GM19238 (cell line): ENCODE measurements at regions not wholly inside any gene's neighbourhood (a gene's known extent, or its start where the extent isn't known, plus 50 kb on each side); places are given as distances from the start of the nearest gene placed in this dataset.
"Not testable (repeated sequence)": the region's sequence is repeated elsewhere in the genome, so short reads cannot be mapped to it uniquely, and the experiment has no call there.

Experiments used
- DNase-seq: peaks from one replicate; pipeline ENCODE4 v3.0.0; 2011; ENCODE audit warnings: low spot score; ENCODE audit not compliant: insufficient read length

DNA sequence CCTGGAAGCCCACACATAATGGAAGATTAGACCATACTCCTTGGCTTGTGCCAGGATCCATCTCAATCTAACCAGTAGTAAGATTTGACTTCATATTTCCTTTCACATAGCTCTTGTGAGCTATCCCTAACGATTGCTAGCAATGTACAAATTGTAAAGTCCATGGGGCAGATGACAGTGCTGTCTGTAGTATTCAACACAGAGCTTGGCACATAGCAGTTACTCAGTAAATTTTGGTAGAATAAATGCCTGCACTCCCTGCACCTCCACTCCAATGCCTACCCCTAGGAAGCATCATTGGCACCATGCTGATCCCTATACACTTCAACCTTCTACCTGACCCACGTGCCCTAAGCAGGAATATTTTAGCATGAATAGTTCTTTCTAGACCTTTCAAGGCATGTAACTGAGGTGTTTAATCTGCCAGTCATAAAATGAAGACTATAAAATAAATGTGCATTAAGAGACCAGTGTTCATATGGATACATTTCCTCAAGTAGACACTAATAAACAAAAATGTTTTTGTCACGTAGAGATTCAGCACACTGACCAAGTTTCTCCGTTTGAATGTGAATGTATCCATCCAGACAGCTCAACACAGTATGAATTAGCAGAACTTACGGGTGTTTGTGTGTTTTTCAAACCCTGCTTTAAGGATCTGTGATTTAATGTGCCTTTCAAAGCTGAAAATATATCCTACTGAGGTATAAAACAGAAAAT is 98.8 kb downstream of the BMP4 start:
- DNase-seq, result no peak

DNA sequence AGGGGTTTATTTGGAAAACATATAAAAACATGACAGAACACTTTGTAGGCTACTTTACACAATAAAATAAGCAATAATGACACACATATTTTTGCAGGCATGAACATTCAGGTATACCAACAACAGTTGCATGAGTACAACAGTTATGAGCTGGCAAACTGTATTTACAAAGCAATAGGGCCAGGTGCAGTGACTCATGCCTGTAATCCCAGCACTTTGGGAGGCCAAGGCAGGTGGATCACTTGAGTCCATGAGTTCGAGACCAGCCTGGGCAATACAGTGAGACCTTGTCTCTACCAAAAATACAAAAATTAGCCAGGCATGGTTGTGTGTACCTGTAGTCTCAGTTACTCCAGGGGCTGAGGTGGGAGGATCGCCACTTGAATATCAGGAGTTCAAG is 101.1 kb downstream of the BMP4 start:
- DNase-seq, result no peak

DNA sequence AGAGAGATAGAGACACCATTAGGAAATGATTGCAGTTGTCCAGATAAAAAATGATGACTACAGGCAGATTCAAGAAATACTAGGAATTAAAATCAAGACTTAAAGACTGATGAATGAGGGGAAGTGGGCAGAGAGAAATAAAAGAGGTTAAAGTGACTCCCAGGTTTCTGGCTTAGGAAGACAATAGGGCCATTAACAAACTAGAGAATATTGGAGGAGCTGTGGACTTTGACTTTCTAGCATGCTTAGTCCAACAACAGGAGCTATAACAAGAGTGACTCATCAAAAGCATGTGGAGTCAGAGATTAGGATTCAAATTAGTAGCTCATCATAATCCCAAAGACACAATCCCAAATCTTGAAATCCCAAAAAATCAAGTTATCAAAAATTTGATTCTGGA is 101.5 kb downstream of the BMP4 start:
- DNase-seq, result no peak

DNA sequence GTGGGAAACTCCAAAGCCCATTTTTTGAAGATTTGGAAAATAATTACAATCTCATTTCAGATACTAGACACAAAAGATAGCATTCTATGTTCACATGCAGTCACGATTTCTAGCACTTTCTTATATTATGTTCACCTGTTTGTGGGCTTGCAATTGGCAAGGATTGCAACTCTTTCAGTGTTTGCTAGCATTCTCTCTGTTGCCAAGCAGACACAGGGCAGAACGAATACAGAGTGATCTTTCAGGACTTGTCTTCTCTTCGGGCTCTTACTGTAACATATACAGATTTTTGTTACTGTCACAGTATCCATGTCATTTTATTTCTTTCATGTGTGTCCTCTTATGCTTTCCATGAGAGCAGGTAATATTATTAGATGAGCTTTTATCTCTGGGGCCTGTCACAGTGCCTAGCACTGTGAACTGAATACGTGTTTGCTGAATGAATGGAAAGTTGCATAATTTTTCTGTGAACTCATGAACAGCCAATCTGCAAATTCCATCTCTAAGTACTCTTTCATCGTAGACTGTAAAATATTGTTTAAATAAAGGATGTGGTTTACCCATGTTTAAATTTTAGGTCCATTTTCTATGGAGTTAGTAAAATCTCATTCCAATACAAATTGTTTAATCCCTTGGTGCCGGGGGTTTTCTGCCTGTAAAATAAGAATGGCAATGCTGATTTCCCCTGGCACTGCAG is 105.1 kb downstream of the BMP4 start:
- no peak for DNase-seq

DNA sequence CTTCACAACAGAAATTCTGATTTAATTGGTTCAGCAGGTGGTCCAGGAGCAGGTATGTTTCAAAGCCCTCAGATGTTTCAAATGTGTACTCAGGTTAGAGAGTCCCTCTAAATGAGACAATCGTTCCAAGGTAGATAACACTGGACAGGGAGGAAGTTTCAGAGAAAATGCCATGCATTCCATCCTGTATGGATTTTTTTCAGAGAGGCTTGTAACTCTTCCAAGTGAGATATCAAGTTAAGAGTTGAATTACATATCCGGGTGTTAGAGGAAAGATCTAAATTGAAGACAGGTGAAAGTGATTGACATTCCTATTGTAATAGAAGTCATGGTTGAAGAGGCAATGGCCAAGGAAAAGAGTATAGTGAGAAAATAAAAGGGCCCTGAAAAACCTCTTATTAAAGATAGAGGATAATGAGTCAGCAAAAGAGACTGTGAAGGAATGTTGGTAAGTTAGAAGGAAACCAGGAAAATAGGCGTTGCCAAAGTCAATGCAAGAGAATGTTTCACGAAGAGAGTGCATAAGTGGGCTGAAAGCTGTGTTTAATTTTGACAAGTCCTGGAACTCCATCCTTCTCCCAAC is 105.8 kb downstream of the BMP4 start:
- DNase-seq, result no peak

DNA sequence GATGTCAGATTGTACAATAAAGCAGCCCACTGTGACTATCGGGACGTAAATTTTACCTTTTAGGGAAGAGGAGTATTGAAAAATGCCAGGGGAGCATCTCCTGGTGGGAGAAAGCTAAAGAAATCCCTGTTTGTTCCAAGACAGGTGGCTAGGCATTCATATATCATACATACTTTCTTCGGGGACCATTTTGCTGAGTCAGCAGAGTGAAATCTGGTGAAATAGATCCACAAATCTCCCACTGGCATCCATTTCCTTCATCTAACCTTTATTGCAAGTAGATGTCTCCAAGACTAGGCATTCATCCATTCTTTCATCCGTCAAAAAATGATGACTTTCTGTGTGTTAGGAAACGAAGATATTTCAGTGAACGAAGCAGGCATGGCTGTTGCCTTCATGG is 107.1 kb downstream of the BMP4 start:
- no peak for DNase-seq

DNA sequence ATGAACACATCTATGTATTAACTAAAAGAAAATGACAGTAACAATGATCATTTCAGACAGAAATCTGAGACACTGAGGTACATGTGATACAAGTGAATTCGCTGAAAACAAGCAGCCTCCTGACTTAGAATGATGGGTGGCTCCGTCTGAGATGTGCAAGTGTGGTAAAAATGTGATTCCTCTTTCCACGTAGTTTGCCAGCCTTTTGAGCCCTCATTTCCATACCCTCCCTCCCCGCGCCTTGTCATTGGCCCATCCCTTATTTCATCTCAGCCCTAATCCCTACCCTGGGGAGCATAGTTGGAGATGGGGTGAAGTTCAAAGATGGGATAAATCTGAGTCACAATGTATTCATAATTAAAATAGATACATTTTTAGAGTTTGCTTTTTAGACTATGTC is 107.8 kb downstream of the BMP4 start:
- DNase-seq, result no peak

DNA sequence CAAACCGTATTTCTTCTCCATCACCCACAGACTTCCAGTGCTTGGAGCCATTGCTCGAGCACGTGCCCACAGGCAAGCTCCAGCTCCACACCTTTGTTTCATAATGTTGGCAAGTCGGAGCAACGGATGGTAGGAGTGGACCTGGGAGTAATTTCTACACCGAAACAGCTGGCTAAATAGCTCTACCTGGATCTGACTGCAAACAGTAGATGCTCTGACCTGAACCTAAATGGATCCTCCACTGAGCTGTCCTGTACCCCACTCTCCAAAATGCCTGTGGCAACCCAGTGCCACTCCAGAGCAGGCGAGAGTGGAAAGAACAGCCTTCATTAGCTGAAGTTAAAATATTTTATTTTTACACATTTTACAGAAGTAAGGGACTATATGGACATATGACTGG is 108.7 kb downstream of the BMP4 start:
- no peak for DNase-seq

DNA sequence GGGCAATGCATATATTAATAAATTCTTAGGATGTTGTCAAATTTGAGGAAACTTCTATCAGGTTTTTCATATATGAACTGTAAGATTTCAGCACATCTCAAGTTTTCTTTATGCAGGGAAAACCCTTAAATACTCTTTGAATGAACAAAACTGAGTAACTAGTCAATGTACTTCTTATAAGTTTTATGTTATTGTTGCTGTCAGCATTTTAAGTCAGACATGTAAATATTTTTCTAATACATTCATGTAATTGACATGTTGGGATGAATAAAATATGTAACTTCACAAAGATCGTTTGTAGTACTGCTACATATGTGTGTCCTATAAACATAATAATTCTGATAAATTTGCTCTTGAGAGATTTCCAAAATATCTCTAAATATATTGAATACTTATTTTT is 109.6 kb downstream of the BMP4 start:
- DNase-seq, result no peak

DNA sequence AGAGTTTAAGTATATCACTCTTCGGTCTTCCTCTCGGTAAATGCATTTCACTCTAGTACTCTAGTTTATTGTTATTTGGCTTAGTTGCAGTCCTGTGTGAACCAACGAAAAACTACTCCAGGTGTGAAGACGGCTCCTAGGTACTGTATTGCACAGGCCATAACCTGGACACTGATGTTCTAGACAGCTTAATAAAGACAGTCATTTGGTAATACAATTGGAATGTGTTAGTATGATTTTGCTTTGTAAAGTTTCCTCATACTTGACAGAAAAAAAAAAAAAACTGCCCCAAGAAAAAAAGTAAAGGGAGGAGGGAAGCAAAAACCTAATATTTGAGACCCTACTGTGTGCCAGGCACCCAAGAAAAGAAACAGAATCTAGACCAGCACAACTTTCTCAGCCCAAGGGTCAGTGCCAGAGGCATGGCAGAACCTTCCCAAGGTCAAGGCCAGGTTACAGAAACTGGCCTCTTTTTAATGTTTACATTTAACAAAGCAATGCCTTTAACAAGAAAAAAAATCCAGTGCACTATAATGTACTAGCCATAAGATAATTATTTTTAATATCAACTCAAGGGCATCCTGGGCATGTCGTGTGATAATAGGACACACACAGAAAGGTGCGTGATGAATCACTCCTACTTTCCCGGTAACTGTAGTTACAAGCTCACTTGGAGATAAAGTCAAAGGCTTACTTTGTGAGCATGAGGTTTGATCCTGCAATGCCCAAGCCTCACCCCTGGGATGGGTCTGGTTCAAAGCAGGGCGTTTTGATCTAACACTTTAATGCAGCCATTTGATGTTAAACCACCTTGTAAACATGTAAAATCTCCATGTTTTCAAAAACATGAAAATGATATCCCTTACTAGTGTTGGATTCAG is 110.6 kb downstream of the BMP4 start:
- DNase-seq, result no peak

DNA sequence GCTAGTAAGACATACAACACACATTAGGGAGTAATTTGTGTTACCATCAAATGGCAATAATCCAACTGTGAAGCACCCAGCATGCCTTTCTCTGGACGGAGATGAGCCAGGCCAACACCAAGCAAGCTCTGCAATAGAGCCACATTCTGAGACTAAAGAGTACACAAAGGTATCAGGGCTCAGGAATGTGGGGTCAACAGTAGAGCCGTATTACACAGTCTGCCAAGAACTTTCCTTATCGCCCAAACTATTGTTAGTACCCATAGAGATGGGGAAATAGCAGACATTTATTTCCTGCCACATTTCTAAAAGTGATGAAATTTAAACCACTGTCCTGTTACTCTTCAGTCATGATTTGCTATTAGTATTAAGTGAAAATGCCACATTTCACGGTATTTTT is 113.7 kb downstream of the BMP4 start:
- DNase-seq, result no peak

DNA sequence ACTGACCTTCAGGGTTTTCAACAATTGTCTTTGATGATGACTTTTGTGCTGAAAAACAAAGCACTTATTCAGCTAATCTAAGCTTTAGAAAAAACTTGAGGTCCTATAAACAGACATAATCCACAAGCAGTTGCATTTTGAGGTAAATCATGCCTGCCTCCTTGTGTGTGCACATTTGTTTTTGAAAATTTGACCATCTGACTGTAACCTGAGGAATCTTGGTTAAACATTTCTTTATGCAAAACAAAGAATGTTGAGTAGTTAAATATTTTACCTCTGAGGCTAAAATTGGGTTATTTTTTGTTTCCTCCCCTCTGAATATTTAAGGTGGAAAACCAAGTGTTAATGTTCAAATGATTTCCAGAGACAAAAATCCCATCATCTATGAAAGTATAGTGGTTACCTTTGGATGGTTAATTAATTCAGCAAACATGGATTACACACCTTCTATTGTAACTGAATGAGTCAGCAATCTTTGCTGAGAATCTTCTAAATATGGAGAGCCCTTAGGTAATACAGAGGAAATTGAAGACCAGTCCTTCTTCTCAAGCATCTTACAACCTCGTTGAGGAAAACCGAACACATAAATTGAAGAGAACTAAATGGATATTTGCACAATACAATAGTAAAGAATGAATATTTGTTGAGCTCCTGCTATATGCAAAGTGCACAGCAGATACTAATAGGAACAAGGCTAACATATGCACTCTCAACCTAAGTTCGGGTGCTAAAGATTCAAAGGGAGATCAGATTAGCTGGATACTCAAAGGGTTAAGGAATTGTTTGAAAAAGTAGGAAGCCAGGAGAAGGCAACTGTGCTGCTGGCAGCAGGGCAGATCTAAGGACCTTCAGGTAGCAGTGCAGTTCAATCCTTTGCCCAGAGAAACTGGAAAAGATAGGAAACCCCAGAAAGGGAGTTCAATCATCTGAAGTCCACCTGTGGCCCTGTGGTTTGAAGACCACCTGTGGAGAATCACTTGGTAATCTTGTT is 115.2 kb downstream of the BMP4 start:
- DNase-seq, result no peak

DNA sequence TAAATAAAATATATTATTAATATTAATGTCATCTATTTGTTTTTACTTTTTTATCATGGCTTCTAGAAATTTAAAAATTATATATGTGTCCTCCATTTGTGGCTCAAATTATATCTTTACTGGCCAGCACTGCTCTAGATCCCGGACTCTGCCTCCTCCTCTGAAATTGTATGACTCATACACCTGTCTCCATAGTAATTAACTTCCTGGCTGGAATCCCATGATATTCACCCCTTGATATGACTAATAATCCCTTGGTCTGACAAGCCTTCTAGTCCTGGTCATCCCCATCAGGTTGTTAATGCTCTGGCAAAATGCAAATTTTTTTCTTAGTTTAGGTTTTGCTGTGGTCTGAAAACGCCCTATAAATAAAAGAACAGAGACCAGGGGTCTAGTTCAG is 116.2 kb downstream of the BMP4 start:
- DNase-seq, result no peak

DNA sequence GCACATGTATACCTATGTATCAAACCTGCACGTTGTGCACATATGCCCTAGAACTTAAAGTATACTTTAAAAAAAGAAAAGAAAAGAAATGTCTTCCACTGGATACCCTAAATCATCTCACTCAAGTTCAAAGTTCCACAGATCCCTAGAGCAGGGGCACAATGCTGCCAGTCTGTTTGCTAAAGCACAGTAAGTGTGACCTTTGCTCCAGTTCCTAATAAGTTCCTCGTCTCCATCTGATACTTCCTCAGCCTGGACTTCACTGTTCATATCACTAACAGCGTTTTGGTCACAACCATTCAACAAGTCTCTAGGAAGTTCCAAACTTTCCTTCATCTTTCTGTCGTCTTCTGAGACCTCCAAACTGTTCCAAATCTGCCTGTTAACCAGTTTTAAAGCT is 118.3 kb downstream of the BMP4 start:
- DNase-seq, result no peak

DNA sequence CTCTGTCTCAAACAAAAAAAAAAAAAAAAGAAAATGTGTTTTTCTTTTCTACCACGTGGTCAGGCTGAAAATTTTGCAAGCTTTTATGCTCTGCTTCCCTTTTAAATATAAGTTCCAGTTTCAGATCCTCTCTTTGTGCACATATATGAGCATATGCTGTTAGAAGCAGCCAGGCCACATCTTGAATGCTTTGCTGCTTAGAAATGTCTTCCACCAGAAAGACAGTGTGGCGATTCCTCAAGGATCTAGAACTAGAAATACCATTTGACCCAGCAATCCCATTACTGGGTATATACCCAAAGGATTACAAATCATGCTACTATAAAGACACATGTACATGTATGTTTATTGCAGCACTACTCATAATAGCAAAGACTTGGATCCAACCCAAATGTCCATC is 119.0 kb downstream of the BMP4 start:
- not testable (repeated sequence) for DNase-seq

DNA sequence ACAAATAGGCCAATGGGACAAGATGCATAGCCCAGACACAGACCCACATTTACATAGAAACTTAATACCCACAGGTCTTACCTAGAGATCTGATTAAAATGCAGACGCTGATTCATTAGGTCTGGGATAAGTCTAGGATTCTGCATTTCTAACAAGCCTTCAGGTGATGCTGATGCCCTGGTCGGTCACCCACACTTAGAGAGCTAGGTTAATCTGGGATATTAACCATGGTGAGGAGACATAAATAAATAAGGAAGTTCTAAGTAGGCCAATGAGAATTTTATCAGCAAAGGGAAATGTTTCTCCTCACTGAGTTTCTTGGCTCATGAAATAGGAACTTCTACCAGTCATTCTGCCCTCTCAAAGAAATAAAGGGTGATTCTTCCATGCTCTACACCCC is 120.1 kb downstream of the BMP4 start:
- no peak for DNase-seq

DNA sequence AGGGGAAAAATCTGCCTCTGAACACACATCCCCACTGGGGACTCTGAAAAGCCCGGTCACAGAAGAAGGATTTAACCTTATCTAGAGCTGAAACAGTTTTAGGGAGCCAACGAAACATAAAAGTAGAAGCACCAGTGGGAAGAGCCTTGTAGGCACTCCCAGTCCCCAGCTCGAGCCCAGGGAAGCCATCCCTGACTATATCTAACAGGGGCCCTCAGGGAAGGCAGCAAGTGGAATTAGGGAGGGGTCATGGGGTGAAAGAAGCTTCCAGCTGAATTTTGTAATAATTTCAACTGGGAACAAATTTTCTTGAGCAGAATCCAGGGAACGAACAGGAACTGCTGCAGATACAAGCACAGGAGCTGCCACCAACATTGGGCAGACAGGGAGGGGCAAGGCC is 127.8 kb downstream of the BMP4 start:
- no peak for DNase-seq

DNA sequence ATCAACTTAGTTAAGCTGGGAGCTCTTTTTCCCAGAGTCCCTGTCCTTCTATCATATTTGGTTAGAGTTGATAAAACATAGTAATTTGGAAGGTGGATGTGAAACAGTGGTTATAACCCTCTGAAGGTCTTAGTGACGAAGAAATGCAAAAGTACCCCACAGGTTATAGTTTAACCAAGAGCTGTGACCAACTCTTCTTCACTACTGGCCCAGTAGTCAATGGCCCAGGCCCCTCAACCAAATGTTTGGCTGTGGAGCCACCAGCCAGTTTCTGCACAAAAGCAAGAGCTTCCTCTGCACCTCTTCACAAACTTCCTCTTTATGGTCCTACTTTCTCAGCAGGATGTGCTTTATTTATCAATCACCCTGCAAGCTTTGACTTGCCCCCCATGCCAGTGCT is 132.6 kb downstream of the BMP4 start:
- DNase-seq, result no peak

DNA sequence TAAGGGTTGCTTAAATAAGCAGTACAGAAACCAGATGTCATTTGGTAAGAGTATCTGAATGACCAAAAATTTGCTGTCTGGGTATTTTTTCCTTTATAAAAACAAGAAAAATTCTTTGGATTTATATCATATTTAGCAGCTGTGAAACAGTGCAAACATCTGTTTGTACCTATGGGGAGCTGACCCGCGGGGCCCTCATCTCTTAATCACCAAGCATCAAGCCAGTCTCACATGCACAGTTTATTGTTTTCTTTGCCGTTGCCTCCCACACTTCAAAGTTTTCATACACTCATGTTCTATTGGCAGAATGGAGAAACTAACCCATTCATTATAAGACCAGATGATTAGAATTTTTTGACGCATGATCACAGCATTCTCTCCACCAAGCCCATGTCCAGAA is 142.2 kb downstream of the BMP4 start:
- DNase-seq, result no peak

DNA sequence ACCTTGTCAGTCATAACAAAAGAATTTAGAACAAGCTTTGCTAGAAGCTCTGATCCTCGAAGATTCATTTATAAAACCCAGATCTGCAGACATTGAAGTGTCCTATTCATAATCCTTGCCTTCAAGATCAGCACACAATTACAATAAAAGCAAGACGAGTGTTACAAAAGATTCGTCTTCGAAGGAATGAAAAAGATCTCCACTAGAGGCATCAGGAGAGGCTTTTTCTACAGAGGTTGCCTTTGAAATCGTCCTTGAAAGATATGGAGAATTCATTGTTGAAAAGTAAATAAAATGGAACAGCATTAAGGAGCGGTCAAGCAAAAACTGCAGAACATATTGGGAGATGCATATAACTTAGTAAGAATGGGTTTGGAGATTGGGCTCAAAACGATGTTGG is 146.4 kb downstream of the BMP4 start:
- DNase-seq, result no peak

DNA sequence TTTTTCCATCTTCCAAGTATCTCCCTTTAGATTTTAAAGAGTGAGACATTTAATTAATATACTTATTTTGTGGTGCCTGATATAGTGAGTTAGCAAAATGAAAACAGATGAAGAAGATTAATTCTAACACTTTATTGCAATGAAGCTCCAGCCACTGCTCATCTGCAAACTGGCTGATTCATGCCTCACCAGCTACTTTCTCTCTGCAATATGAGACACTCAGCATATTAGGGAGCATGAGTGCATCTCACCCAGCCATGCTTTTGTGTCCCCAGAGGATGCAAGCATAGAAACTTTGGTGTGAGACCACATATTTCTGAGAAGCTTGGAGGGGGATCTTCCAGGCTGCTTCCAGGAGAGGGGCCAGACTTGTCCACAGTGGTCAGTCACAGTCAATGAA is 148.6 kb downstream of the BMP4 start:
- no peak for DNase-seq
